Pulmonary artery endothelial cell (primary cell): ENCODE measurements at regions not wholly inside any gene's neighbourhood (a gene's known extent, or its start where the extent isn't known, plus 50 kb on each side); places are given as distances from the start of the nearest gene placed in this dataset.
"Not testable (repeated sequence)": the region's sequence is repeated elsewhere in the genome, so short reads cannot be mapped to it uniquely, and the experiment has no call there.

Experiments
- DNase-seq: peaks from one replicate; pipeline ENCODE4 v3.0.0-alpha.2; 2011; ENCODE audit warnings: low read depth, low spot score

DNA sequence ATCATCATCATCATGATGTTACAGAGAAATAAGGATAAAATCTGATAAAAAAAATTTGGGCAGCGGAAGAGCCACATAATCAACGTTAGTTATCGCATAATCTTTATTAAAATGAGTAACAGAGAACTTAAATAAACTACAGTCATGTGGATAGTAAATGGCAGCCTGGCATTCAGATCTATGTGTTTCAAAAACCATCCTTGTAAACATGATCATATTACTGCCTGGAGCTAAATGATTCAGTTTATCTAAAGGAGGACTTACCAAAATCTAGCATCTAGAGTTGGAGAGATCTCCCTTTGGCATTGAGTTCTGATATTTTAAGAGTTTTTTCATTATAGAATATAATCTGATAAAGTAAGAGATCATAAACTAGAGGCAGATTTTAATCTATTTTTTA is 200.1 kb upstream of the MGAT4C start:
- no peak for DNase-seq

DNA sequence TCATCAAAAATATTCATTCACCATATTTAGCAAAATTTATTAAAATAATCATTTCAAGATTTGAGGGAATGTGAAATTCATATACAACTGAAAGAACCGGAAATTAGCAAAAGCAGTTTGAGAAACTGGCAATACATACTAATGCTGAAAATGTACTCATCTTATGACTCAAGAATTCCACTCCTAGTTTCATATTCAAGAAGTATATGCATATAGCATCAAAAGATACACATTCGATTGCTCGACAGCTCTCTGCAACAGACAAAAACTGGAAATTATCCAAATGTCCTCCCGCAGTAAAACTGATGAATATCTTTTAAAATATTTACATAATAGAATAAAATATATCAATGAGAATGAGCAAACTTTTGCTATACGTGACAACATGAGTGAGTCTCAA is 189.2 kb upstream of the MGAT4C start:
- no peak for DNase-seq

DNA sequence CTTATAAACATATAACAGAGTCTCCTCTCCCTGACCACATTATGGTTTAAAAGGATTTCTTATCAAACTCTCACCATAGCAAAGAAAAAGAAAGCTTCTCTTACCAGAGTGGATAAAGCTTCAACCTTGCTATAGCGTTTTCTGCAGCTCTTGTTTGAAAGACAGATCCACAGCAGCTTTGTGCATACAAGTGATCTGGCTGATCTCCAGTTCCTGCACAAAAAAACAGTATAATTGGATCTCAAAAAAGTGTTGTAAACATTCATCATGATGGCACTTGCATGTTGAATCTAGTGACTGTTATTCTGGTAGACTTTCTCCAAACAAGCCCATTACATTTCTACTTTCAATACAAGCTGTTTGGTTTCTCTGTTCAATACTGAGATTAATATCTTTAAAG is 178.9 kb upstream of the MGAT4C start:
- DNase-seq, result no peak

DNA sequence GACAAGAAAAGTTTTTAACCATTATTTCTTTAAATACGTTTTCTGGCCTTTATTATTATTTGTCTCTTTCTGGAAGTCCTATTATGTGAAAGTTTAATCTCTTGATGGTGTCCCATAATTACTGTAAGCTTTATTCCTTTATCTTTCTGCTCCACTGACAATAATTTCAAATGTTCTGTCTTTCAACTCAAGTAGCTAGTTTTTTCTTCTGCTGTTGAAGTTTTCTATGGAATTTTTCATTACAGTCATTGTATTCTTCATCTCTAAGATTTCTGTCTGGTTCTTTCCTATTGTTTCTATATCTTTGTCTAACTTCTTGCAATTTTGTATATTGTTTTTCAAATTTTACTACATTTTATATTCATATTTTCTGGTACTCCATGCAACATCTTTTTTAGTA is 173.6 kb upstream of the MGAT4C start:
- no peak for DNase-seq

DNA sequence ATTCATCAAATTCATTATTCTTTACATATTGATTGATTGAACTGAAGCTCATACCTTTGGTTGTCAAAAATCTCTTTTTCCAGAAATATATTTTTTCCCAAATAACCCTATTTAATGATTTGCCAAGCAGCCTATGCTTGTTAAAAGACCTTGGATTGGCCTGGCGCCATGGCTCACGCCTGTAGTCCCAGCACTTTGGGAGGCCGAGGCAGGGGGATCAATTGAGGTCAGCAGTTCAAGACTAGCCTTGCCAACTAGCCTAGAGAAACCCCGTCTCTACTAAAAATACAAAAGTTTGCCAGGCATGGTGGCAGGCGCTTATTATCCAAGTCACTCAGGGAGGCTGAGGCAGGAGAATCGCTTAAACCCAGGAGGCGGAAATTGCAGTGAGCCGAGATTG is 165.1 kb upstream of the MGAT4C start:
- no peak for DNase-seq

DNA sequence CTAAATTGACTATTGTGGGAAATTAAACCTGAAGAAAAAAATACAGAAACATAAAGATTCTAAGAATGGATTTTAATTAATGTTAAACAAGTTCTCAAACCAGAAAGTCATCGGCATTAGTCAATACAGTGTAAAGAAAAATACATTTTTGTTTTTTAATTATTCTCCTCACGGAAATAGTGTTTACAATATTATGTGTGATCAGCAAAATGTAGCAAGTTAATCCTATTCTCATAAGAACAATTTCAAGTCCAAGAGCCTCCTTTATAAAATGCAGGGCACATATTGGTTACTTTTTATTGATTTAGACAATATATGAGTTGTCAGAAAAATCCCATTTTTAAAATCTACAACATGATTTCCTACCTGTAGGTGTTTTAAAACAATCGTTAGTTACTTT is 158.0 kb upstream of the MGAT4C start:
- no peak for DNase-seq

DNA sequence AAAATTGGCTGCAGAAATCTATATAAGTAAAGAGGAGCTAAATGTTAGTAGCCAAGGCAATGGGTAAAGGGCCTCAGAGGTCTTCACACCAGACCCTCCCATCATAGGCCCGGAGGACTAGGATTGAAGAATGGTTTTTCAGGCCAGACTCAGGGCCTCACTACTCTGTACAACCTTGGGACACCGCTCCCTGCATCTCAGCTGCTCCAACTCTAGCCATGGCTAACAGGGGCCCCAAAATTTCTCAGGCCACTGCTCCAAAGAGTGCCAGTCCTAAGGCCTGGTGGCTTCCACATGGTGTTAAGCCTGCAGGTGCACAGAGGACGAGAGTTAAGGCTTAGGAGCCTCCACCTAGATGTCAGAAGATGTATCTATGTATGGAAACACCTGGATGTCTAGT is 155.5 kb upstream of the MGAT4C start:
- DNase-seq, result no peak

DNA sequence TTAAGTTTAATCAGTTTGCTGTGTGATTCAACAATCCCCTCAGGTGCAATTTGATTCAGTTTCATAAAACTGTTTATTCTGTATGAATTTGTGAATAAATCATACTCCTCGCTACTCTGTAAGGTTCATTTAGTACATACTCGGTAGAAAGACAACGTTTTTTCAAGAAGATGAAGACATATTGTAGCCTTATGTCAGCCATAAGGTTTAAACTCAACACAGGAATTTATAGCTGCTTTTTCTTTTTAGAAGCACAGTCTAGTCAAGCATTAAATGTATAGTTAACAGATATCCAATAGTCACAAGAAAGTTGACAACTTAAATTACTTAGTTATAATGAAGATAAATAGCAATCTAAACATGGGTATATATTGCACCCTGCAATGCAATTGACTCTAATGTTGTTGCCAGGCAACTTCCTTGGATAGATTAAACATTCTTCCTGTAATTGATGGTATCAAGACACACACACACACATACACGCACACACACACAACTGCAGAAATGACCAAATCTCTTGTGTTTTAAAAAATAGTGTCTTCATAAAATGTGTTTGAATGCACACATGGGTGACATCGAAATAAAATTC is 151.5 kb upstream of the MGAT4C start:
- no peak for DNase-seq

DNA sequence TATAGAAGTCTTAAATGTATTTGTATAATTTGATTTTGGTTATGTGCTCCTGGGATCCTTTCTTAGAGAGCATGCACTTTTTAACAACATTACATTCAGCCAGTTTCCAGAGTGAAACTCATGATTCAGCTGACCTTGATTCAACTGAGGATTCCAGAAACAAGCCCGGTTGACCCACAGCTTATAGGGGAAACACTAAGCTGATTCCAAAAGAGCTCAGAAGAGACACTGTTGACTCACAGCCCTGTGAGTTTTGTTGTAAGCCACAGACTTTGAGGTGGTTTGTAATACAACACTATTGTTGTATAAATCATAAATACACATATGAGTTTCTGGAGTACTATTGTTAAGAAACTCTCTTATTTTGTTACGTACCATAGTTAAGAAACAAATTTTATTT is 133.8 kb upstream of the MGAT4C start:
- DNase-seq, result no peak

DNA sequence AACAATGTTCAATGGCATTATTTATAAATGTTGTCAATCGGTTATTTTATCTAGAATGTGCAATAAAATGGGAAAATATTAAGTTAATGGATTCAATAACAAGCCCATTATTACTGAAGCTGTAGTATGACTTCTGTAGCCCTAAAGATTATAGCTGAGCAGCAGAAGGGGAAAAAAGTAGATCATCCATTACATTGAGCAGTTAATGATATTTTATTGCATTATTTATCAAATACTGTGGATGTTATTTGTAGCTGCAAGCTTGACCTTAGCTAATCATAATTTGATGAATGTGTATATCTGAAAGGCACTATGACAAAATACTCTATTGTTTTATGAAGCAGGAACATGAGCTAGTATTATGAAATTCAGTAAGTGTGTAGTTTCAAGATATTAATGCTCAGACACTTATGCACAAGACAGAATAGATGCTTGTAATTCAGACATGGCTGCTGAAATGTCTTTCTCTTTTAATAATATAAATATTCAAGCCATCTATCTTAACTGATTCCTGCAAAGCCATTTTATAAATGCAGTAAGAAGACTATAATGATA is 131.5 kb upstream of the MGAT4C start:
- DNase-seq, result no peak

DNA sequence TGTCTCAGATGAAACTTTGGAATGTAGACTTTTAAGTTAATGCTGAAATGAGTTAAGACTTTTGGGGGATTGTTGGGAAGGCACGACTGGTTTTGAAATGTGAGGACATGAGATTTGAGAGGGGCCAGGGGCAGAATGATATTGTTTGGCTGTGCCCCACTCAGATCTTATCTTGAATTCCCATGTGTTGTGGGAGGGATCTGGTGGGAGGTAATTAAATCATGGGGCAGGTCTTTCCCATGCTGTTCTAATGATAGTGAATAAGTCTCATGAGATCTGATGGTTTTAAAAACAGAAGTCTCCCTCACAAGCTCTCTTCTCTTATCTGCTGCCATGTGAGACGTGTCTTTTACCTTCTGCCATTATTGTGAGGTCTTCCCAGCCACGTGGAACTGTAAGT is 127.6 kb upstream of the MGAT4C start:
- DNase-seq, result not testable (repeated sequence)

DNA sequence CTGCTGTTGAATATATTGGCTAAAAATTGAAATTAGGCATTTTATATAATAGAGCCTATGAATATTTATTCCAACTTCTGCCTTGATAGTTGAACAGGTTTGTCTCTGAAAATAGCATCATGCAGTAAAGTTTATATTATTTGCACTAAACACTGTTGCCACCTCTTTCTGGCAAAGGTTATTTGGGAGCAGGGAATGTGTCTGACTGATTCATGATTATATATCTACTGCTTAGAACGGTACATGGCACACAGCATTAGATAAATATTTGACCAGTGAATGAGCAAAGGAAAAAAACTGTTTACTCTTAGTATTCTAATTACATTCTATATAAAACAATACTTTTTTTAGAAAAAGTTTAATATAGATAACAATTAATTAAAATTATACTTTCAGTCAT is 123.1 kb upstream of the MGAT4C start:
- no peak for DNase-seq

DNA sequence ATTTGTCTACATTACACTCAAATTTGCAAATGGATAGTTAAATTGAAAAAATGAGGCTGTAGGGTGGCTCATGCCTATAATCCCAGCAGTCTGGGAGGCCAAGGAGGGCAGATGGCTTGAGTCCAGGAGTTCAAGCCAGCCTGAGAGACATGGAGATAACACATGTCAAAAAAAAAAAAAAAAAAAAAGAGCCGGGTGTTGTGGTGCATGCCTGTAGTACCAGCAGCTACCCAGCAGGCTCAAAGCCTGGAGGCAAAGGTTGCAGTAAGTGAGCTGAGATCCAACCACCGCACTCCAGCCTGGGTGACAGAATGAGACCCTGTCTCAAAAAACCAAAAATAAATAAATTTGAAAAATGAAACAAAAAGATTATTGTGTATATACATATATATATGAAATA is 119.9 kb upstream of the MGAT4C start:
- no peak for DNase-seq

DNA sequence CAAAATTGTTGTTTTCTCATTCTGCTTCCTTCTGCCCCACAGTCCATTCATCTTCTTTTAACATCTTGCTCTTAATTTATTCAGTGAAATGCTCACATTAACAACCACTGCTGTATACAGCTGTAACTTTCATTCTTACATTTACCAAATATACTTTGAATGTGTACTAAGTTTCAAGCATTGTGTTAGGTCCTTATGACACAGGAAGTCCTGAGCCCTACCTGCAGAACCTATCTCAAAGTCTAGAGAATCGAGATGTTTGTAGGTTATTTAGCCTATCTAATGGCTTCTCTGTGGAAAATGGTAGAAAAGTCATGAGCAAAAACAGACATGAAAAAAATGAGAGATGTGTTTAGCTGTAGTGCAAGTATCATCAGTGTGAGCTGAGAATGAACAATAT is 117.6 kb upstream of the MGAT4C start:
- no peak for DNase-seq

DNA sequence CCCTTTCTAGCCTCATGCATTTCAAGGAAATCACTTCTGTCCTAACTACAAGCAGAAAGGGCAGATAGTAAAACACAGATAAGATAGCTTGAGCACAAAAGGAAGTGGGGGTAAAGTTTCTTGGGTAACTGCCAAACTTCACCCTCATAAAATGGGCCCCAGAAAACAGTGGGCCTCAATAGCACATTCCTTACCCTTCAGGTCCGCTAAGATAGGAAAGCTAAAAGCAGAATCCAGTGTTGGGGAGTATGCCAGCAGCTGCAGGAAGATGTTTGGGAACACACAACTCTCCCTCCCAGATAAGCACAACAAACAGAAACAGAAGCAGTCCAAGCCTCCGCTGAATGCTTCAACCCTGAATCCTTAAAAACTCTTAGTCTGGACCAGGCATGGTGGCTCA is 110.9 kb upstream of the MGAT4C start:
- no peak for DNase-seq

DNA sequence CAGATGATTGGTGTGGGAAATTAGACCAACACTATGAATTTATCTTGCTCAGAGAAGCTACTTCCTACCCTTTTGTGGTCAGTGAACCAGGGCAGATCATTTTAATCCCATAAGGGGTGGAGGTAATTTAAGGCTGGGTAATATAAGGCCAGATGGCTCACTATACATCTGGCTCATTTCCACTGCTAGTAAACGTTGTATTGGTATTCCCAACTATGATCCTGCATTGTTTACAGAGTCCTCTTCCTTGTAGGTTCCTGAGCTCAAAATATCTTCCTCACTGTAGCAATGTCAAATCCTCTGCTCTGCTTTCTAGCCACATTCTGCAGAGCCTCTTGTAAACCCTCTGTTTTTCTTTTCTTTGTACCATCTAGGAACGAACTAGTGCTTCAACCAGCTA is 93.0 kb upstream of the MGAT4C start:
- no peak for DNase-seq

DNA sequence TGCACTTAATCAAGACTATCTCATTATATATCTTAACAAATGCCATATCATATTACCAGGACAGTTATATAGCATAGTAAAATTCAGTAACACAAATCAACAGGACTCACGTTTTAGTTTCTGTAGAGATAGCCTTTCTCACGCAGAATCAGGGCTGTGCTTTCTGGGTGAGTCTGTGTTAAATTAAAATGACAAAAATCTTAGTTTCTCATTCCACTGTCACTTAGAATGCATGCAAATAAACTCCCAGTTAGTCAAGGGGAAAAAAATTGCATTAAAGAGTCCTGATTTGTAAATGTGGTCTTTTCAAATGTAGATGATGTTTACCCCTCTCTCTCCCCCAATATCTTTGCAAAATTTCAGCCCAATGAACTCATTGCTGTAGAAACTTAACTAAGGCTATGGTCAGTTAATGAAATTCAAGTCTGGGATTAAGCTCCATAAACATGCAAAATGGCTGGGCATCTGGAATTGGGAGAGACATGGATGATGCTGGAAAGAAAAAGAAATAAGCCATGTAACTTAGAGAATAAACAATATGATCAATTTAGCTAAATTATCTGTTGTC is 77.8 kb upstream of the MGAT4C start:
- DNase-seq, result no peak

DNA sequence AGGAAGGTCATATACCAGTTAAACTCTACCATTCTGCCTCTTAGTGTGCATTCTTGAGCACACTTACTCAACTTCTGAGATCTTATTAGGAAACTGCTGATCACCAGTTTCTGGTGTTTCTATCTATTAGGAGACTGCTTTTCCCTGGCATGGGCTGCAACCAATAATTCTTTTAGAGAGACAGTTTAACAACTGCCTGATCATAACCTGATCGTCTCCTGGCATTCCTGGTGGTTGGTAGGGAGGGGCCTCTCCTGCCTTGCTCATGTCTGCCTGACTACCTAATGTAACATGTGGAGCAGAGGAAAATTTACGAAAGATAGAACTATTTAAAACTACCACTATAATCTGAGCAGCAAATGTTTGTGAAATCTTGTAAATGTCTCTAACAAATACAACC is 75.3 kb upstream of the MGAT4C start:
- no peak for DNase-seq

DNA sequence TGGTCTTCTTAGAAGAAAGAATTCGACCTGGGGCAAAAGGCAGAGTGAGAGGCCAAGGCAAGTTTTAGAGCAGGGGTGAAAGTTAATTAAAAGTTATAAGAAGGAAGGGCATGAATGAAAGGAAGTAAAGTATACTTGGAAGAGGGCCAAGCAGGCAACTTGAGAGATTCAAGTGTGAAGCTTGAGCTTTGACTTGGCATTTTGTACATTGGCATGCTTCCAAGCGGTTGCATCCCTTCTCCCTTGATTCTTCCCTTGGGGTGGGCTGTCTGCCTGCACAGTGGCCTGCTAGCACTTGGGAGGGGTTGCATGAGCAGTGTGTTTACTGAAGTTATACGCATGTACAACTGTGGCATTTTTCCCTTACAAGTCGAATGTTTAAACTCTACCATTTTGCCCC is 74.8 kb upstream of the MGAT4C start:
- no peak for DNase-seq

DNA sequence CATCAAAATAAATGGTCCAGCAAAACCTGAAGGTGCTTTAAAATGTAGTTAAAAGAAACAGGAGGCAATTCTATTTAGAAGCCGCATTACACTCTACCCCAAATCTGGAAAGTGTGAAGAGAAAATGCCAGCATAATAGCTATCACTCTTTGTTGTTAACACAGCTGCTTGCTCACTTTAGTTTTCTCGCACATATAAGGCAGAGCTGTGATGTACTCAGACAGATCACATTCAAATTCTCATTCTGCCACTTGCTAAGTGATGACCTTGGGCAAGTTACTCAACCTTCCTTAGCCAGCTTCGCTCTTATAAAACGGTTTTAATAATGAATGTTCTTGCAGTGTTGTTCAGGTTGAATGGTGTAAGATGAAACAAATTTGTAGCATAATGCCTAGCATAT is 56.0 kb upstream of the MGAT4C start:
- DNase-seq, result no peak
